ENCODE measurements at regions not wholly inside any gene's neighbourhood (a gene's known extent, or its start where the extent isn't known, plus 50 kb on each side); places are given as distances from the start of the nearest gene placed in this dataset.
A peak's percentile ranks its signal among the peaks of the same experiment; 100 is the strongest.

DNA sequence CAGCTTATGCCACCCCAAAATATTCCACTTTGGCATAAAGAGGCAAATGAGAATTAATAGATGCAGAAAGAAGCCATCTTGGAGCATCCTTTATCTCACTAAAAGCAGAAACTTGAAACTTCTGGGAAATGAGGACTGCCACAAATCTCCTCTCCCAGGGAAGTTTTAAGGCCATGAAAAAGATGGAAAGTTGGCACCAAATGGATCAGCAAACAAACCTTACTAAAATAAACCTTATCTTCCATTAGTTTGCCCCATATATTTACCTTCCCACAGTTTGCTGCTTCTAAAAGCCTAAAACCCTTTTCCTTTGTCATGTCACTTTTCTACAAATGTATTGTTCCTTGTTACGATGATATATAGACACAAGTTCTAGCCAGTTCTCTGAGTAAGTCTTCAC lies 340.0 kb upstream of the USP15 start:
- no CpG with 5 or more reads among the region's 1 CpG for WGBS (ENCODE audit: insufficient coverage)
- H3K36me3 ChIP-seq (ENCODE audit: control insufficient read depth, insufficient read depth, low read length), result no peaks in the 10 kb centered on the region
- H3K4me1 ChIP-seq (ENCODE audit: control insufficient read depth, insufficient read depth, low read length), result no peaks in the 10 kb centered on the region
- H3K27me3 ChIP-seq (ENCODE audit: control insufficient read depth, insufficient read depth, low read length), result no peaks in the 10 kb centered on the region
- no peak overlapping the region for H3K4me3 ChIP-seq (ENCODE audit: low read depth, low read length)
- DNase-seq (ENCODE audit: low read depth in 4 of 6, low spot score in 6 of 6), result no peak
- H3K27ac ChIP-seq (ENCODE audit: low read depth, low read length), result no peak overlapping the region
- H3K9me3 ChIP-seq (ENCODE audit: control insufficient read depth, insufficient read depth, low read length), result no peaks in the 10 kb centered on the region

DNA sequence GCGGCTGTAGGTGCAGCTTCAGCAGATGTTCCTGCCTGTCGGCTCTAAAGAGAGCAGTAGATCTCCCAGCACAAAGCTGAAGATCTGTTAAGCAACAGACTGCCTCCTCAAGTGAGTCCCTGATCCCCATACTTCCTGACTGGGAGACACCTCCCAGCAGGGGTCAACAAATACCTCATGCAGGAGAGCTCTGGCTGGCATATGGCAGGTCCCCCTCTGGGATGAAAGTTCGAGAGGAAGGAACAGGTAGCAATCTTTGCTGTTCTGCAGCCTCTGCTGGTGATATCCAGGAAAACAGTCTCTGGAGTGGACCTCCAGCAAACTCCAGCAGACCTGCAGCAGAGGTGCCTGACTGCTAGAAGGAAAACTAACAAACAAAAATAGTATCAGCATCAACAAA lies 337.1 kb upstream of the USP15 start:
- Histone ChIP-seq H3K36me3 (ENCODE audit: control insufficient read depth, insufficient read depth, low read length) (no peaks in the 10 kb centered on the region), H3K4me3 (ENCODE audit: low read depth, low read length) (no peak overlapping the region), H3K27me3 (ENCODE audit: control insufficient read depth, insufficient read depth, low read length) (no peaks in the 10 kb centered on the region), H3K9me3 (ENCODE audit: control insufficient read depth, insufficient read depth, low read length) (no peaks in the 10 kb centered on the region), H3K4me1 (ENCODE audit: control insufficient read depth, insufficient read depth, low read length) (no peaks in the 10 kb centered on the region), H3K27ac (ENCODE audit: low read depth, low read length) (no peak overlapping the region)
- WGBS (ENCODE audit: insufficient coverage), result 85% methylated on average over 3 of the region's 3 CpGs
- no peak for DNase-seq (ENCODE audit: low read depth in 4 of 6, low spot score in 6 of 6)

DNA sequence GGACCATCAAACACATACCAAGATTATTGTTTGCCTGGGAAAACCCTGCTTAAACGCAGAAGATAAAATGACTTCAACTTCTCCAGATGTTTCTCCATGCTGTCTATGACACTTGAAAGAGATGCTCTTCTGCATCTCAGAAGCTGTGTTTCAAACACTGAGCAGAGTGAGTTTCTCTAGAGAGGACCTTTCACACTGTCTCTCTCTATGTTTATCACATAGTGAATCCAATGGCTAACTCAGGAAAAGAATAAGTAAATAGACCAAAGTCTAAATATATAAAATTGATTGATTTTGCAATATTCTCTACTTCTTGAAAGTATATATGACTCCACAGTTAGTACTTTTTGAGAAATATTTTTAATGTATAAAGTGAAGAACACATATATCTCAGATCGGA lies 325.6 kb upstream of the USP15 start:
- H3K36me3 ChIP-seq (ENCODE audit: control insufficient read depth, insufficient read depth, low read length), result no peaks in the 10 kb centered on the region
- H3K4me1 ChIP-seq (ENCODE audit: control insufficient read depth, insufficient read depth, low read length), result no peaks in the 10 kb centered on the region
- no peak overlapping the region for H3K4me3 ChIP-seq (ENCODE audit: low read depth, low read length)
- H3K27ac ChIP-seq (ENCODE audit: low read depth, low read length), result no peak overlapping the region
- no peak for DNase-seq (ENCODE audit: low read depth in 4 of 6, low spot score in 6 of 6)
- H3K9me3 ChIP-seq (ENCODE audit: control insufficient read depth, insufficient read depth, low read length), result peaks cover 2% of the 10 kb centered on the region
- WGBS (ENCODE audit: insufficient coverage), result 100% methylated on average over 1 of the region's 2 CpGs
- H3K27me3 ChIP-seq (ENCODE audit: control insufficient read depth, insufficient read depth, low read length), result no peaks in the 10 kb centered on the region

DNA sequence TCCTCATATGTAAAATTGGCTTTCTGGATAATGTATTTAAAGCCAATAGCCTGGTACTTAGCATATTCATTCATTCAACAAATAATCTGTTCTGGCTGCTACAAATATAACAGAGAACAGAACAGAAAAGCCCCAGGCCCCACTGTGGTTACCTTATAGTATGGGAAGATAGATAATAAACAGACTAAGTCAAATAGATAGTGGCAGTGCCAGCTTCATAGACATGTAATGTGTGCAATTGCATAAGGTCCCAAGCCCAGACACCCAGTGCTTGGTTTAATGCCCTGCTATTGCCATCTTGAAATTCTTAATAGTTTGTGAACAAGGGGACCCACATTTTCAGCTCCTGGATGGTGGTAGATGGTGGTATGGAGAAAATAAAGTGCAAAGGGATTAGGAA lies 320.2 kb upstream of the USP15 start:
- no peaks in the 10 kb centered on the region for H3K27me3 ChIP-seq (ENCODE audit: control insufficient read depth, insufficient read depth, low read length)
- peaks cover 2% of the 10 kb centered on the region for H3K9me3 ChIP-seq (ENCODE audit: control insufficient read depth, insufficient read depth, low read length)
- H3K36me3 ChIP-seq (ENCODE audit: control insufficient read depth, insufficient read depth, low read length), result no peaks in the 10 kb centered on the region
- no peak overlapping the region for H3K27ac ChIP-seq (ENCODE audit: low read depth, low read length)
- no peak for DNase-seq (ENCODE audit: low read depth in 4 of 6, low spot score in 6 of 6)
- no peak overlapping the region for H3K4me3 ChIP-seq (ENCODE audit: low read depth, low read length)
- H3K4me1 ChIP-seq (ENCODE audit: control insufficient read depth, insufficient read depth, low read length), result no peaks in the 10 kb centered on the region

DNA sequence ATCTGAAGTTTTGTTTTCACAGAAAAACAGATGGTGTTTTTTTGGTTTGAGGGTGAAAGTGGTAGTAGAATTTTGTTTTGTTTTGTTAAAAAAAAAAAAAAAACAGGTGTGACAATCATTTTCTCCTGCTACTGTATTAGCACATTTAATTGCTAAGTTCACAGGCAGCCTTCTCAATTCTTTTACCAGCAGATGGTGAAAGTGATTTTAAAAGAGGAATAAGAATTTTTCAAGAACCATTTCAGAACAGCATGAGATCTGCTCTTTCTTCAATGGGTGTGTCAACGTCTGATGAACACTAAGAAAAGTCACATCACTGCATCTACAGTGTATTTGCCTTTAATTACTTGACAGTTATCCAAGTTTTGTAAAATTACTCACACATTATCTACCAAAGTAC lies 303.7 kb upstream of the USP15 start:
- DNase-seq (ENCODE audit: low read depth in 4 of 6, low spot score in 6 of 6), result peak in 1 of 6 donors; percentile 9
- no peak overlapping the region for H3K4me3 ChIP-seq (ENCODE audit: low read depth, low read length)
- WGBS (ENCODE audit: insufficient coverage), result 20% methylated on average over 1 of the region's 1 CpG
- H3K27ac ChIP-seq (ENCODE audit: low read depth, low read length), result no peak overlapping the region
- no peaks in the 10 kb centered on the region for H3K9me3 ChIP-seq (ENCODE audit: control insufficient read depth, insufficient read depth, low read length)
- no peaks in the 10 kb centered on the region for H3K36me3 ChIP-seq (ENCODE audit: control insufficient read depth, insufficient read depth, low read length)
- no peaks in the 10 kb centered on the region for H3K27me3 ChIP-seq (ENCODE audit: control insufficient read depth, insufficient read depth, low read length)
- no peaks in the 10 kb centered on the region for H3K4me1 ChIP-seq (ENCODE audit: control insufficient read depth, insufficient read depth, low read length)

DNA sequence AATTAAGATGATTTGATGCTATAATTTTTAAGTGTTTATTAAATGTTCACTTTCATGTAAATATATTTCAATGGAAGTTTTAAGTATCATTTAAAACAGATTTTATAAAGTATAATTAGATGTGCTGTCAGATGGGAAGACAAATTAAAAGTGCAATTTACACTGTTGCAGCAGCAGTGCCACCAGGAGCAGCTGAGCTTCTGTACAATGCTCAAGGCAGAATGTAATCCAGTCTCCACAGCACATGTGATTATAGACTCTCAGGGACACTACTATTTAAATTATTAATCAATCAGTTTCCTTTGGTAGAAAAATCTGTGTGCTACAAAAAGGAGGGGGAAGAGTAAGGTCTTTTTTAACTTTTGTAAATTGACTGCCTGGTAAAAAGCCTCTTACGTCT lies 285.7 kb upstream of the USP15 start:
- peak in 2 of 6 donors; percentile 11 to 70 for DNase-seq (ENCODE audit: low read depth in 4 of 6, low spot score in 6 of 6)
- no peaks in the 10 kb centered on the region for H3K27me3 ChIP-seq (ENCODE audit: control insufficient read depth, insufficient read depth, low read length)
- WGBS (ENCODE audit: insufficient coverage), result no CpG with 5 or more reads among the region's 1 CpG
- H3K4me1 ChIP-seq (ENCODE audit: control insufficient read depth, insufficient read depth, low read length), result no peaks in the 10 kb centered on the region
- no peak overlapping the region for H3K4me3 ChIP-seq (ENCODE audit: low read depth, low read length)
- H3K36me3 ChIP-seq (ENCODE audit: control insufficient read depth, insufficient read depth, low read length), result no peaks in the 10 kb centered on the region
- no peaks in the 10 kb centered on the region for H3K9me3 ChIP-seq (ENCODE audit: control insufficient read depth, insufficient read depth, low read length)
- H3K27ac ChIP-seq (ENCODE audit: low read depth, low read length), result no peak overlapping the region

DNA sequence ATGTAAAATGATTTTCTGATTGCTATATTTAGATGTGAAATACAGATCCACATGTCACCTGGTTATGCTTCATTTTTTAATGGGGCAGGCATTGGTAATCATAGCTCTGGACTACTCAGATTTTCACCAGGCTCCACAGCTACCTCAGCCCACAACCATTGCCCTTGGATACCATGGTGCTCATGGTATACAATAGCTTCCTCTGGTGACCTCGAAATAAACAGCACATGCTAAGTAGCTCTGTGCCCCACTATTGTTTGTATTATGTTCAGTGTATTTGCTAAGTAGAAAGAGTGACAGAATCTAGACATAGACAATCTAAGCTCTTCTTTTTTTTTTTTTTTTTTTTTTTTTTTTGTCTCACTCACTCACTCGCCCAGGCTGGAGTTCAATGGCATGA lies 274.4 kb upstream of the USP15 start:
- no peak overlapping the region for H3K4me3 ChIP-seq (ENCODE audit: low read depth, low read length)
- DNase-seq (ENCODE audit: low read depth in 4 of 6, low spot score in 6 of 6), result no peak
- no peaks in the 10 kb centered on the region for H3K4me1 ChIP-seq (ENCODE audit: control insufficient read depth, insufficient read depth, low read length)
- no CpG with 5 or more reads among the region's 2 CpGs for WGBS (ENCODE audit: insufficient coverage)
- H3K27ac ChIP-seq (ENCODE audit: low read depth, low read length), result no peak overlapping the region
- H3K9me3 ChIP-seq (ENCODE audit: control insufficient read depth, insufficient read depth, low read length), result no peaks in the 10 kb centered on the region
- no peaks in the 10 kb centered on the region for H3K27me3 ChIP-seq (ENCODE audit: control insufficient read depth, insufficient read depth, low read length)
- no peaks in the 10 kb centered on the region for H3K36me3 ChIP-seq (ENCODE audit: control insufficient read depth, insufficient read depth, low read length)

DNA sequence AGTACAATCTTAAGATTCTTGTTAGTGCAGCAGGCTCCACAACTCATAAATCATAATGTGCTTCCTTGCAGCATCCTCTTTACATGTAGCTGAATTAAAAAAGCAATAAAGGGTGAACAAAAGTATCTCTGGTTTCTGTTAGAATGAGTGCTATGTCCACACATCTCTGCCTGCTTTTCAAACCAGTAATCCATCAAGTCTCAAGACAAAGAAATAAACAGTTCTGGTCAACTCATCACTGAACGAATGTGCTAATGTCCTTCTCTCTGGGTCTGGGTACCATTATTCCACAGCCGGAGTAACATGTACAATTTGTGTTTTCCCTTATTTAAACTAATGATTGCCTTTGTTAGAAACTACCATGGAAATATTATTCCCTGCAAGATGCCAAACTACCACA lies 273.0 kb upstream of the USP15 start:
- H3K27me3 ChIP-seq (ENCODE audit: control insufficient read depth, insufficient read depth, low read length), result no peaks in the 10 kb centered on the region
- H3K4me1 ChIP-seq (ENCODE audit: control insufficient read depth, insufficient read depth, low read length), result no peaks in the 10 kb centered on the region
- no peak overlapping the region for H3K27ac ChIP-seq (ENCODE audit: low read depth, low read length)
- H3K4me3 ChIP-seq (ENCODE audit: low read depth, low read length), result no peak overlapping the region
- no peaks in the 10 kb centered on the region for H3K9me3 ChIP-seq (ENCODE audit: control insufficient read depth, insufficient read depth, low read length)
- 20% methylated on average over 1 of the region's 2 CpGs for WGBS (ENCODE audit: insufficient coverage)
- DNase-seq (ENCODE audit: low read depth in 4 of 6, low spot score in 6 of 6), result peak in 1 of 6 donors; percentile 16
- H3K36me3 ChIP-seq (ENCODE audit: control insufficient read depth, insufficient read depth, low read length), result no peaks in the 10 kb centered on the region

DNA sequence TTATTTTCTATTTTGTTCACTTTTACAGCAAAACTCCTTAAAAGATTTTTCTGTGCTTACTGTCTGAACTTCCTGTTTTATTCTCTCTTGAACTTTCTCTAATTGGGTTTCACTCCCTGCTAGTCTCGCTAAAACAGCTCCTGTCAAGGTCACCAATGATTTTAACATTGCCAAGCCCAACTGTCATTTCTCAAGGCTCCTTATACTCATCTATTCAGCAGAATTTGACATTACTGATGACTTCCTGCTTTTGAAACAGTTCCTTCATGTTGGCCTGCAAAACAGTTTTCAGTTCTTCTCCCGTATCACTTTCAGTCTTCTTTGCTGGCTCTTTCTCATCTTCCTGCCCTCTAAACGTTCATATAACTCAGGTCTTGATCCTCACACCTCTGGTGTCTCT lies 268.5 kb upstream of the USP15 start:
- no peaks in the 10 kb centered on the region for H3K9me3 ChIP-seq (ENCODE audit: control insufficient read depth, insufficient read depth, low read length)
- DNase-seq (ENCODE audit: low read depth in 4 of 6, low spot score in 6 of 6), result no peak
- H3K27ac ChIP-seq (ENCODE audit: low read depth, low read length), result no peak overlapping the region
- H3K27me3 ChIP-seq (ENCODE audit: control insufficient read depth, insufficient read depth, low read length), result no peaks in the 10 kb centered on the region
- WGBS (ENCODE audit: insufficient coverage), result 70% methylated on average over 3 of the region's 3 CpGs
- no peaks in the 10 kb centered on the region for H3K4me1 ChIP-seq (ENCODE audit: control insufficient read depth, insufficient read depth, low read length)
- no peak overlapping the region for H3K4me3 ChIP-seq (ENCODE audit: low read depth, low read length)
- H3K36me3 ChIP-seq (ENCODE audit: control insufficient read depth, insufficient read depth, low read length), result no peaks in the 10 kb centered on the region

DNA sequence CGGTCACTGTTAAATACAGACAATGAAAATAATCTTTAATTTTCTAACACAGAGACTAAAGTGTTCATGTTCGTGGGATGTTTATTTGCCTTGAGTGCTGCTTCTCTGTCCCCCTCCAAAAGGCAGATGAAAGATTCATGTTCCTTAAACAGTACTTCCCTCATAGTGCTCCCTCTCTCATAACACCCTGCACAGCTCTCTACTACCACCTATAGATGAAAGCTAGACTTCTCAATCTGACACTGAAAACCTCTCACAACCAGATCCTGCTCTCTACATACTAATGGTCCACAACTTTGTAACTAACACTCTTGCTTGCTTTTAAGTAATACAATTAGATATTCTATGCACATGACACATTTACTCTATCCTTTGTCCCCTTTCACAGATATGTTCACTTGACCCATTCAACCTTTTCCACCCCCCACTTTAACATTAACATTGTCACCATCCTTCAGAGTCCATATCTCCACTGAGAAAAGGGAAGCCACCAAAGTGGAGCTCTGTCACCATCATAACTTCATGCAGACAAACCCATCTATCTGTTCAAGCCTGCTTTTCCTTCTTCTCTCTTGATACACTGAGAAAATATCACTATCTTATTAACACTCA lies 266.4 kb upstream of the USP15 start:
- no peak overlapping the region for H3K4me3 ChIP-seq (ENCODE audit: low read depth, low read length)
- no CpG with 5 or more reads among the region's 2 CpGs for WGBS (ENCODE audit: insufficient coverage)
- DNase-seq (ENCODE audit: low read depth in 4 of 6, low spot score in 6 of 6), result peak in 2 of 6 donors; percentile 53 to 60

More for the DNA sequence above, 266.4 kb upstream of the USP15 start:
- no peaks in the 10 kb centered on the region for H3K9me3 ChIP-seq (ENCODE audit: control insufficient read depth, insufficient read depth, low read length)
- H3K4me1 ChIP-seq (ENCODE audit: control insufficient read depth, insufficient read depth, low read length), result no peaks in the 10 kb centered on the region
- no peak overlapping the region for H3K27ac ChIP-seq (ENCODE audit: low read depth, low read length)
- no peaks in the 10 kb centered on the region for H3K36me3 ChIP-seq (ENCODE audit: control insufficient read depth, insufficient read depth, low read length)
- H3K27me3 ChIP-seq (ENCODE audit: control insufficient read depth, insufficient read depth, low read length), result no peaks in the 10 kb centered on the region
